ENCODE measurements at regions not wholly inside any gene's neighbourhood (a gene's known extent, or its start where the extent isn't known, plus 50 kb on each side); places are given as distances from the start of the nearest gene placed in this dataset.

- H3K4me3 Mint-ChIP-seq, result no peak overlapping the region
- no peak for DNase-seq
- H3K9me3 ChIP-seq (ENCODE audit: control insufficient read depth in 2 of 2, low read length in 2 of 2), result no peaks in the 10 kb centered on the region
- H3K4me1 Mint-ChIP-seq, result no peaks in the 10 kb centered on the region
- no peak for ATAC-seq (ENCODE audit: low read depth in 2 of 2)
- no peaks in the 10 kb centered on the region for H3K4me1 ChIP-seq (ENCODE audit: control insufficient read depth, insufficient read depth, low read length, poor library complexity, severe bottlenecking)
- no peaks in the 10 kb centered on the region for H3K36me3 Mint-ChIP-seq
- no peak overlapping the region for H3K27ac Mint-ChIP-seq
- H3K27ac ChIP-seq (ENCODE audit: insufficient read depth, low read length, poor library complexity, severe bottlenecking), result no peak overlapping the region
- H3K36me3 ChIP-seq (ENCODE audit: control insufficient read depth, insufficient read depth, low read length), result no peaks in the 10 kb centered on the region
- H3K4me3 ChIP-seq (ENCODE audit: low read depth, low read length), result no peak overlapping the region
- no peaks in the 10 kb centered on the region for H3K27me3 Mint-ChIP-seq
- H3K9me3 Mint-ChIP-seq, result peaks cover 0 to 22% (median 4%) of the 10 kb centered on the region in 7 donors
- H3K27me3 ChIP-seq (ENCODE audit: control insufficient read depth, insufficient read depth, low read length), result no peaks in the 10 kb centered on the region
These were observed 330.3 kb downstream of the CAAP1 start for GRCh38 chr9:26562338-26562737.

GRCh38 chr9:26561928-26562327 lies 330.7 kb downstream of the CAAP1 start:
- DNase-seq (no peak), ATAC-seq (ENCODE audit: low read depth in 2 of 2) (no peak)
- Histone ChIP-seq H3K4me3 (ENCODE audit: low read depth, low read length) (no peak overlapping the region), H3K4me1 (ENCODE audit: control insufficient read depth, insufficient read depth, low read length, poor library complexity, severe bottlenecking) (no peaks in the 10 kb centered on the region), H3K27ac (ENCODE audit: insufficient read depth, low read length, poor library complexity, severe bottlenecking) (no peak overlapping the region), H3K9me3 (ENCODE audit: control insufficient read depth in 2 of 2, low read length in 2 of 2) (no peaks in the 10 kb centered on the region), H3K27me3 (ENCODE audit: control insufficient read depth, insufficient read depth, low read length) (no peaks in the 10 kb centered on the region), H3K36me3 (ENCODE audit: control insufficient read depth, insufficient read depth, low read length) (no peaks in the 10 kb centered on the region)
- no peak overlapping the region for H3K27ac Mint-ChIP-seq
- peaks cover 0 to 24% (median 5%) of the 10 kb centered on the region in 7 donors for H3K9me3 Mint-ChIP-seq
- no peak overlapping the region for H3K4me3 Mint-ChIP-seq
- no peaks in the 10 kb centered on the region for H3K36me3 Mint-ChIP-seq
- H3K27me3 Mint-ChIP-seq, result no peaks in the 10 kb centered on the region
- H3K4me1 Mint-ChIP-seq, result no peaks in the 10 kb centered on the region

- Histone ChIP-seq H3K4me3 (ENCODE audit: low read depth, low read length) (no peak overlapping the region), H3K36me3 (ENCODE audit: control insufficient read depth, insufficient read depth, low read length) (no peaks in the 10 kb centered on the region), H3K27ac (ENCODE audit: insufficient read depth, low read length, poor library complexity, severe bottlenecking) (no peak overlapping the region), H3K9me3 (ENCODE audit: control insufficient read depth in 2 of 2, low read length in 2 of 2) (no peaks in the 10 kb centered on the region), H3K4me1 (ENCODE audit: control insufficient read depth, insufficient read depth, low read length, poor library complexity, severe bottlenecking) (no peaks in the 10 kb centered on the region), H3K27me3 (ENCODE audit: control insufficient read depth, insufficient read depth, low read length) (no peaks in the 10 kb centered on the region)
- Mint-ChIP-seq H3K4me1 (no peaks in the 10 kb centered on the region), H3K36me3 (no peaks in the 10 kb centered on the region), H3K9me3 (peaks cover 0 to 32% (median 3%) of the 10 kb centered on the region in 7 donors), H3K27ac (no peak overlapping the region), H3K27me3 (no peaks in the 10 kb centered on the region), H3K4me3 (no peak overlapping the region)
- no peak for DNase-seq
- ATAC-seq (ENCODE audit: low read depth in 2 of 2), result no peak
These were observed 333.1 kb downstream of the CAAP1 start for GRCh38 chr9:26559506-26559905.

GRCh38 chr9:26551971-26552370 lies 340.6 kb downstream of the CAAP1 start:
- Mint-ChIP-seq H3K27me3 (no peaks in the 10 kb centered on the region), H3K36me3 (no peaks in the 10 kb centered on the region), H3K9me3 (peaks cover 0 to 16% (median 9%) of the 10 kb centered on the region in 7 donors), H3K27ac (no peak overlapping the region), H3K4me3 (no peak overlapping the region), H3K4me1 (no peaks in the 10 kb centered on the region)
- Histone ChIP-seq H3K4me1 (ENCODE audit: control insufficient read depth, insufficient read depth, low read length, poor library complexity, severe bottlenecking) (no peaks in the 10 kb centered on the region), H3K36me3 (ENCODE audit: control insufficient read depth, insufficient read depth, low read length) (no peaks in the 10 kb centered on the region), H3K27me3 (ENCODE audit: control insufficient read depth, insufficient read depth, low read length) (no peaks in the 10 kb centered on the region), H3K9me3 (ENCODE audit: control insufficient read depth in 2 of 2, low read length in 2 of 2) (no peaks in the 10 kb centered on the region), H3K4me3 (ENCODE audit: low read depth, low read length) (no peak overlapping the region), H3K27ac (ENCODE audit: insufficient read depth, low read length, poor library complexity, severe bottlenecking) (no peak overlapping the region)
- no peak for ATAC-seq (ENCODE audit: low read depth in 2 of 2)
- no peak for DNase-seq

GRCh38 chr9:26551451-26551850 lies 341.2 kb downstream of the CAAP1 start:
- H3K27me3 Mint-ChIP-seq, result no peaks in the 10 kb centered on the region
- DNase-seq, result no peak
- no peaks in the 10 kb centered on the region for H3K4me1 Mint-ChIP-seq

GRCh38 chr9:26548781-26549290 lies 343.8 kb downstream of the CAAP1 start:
- Histone ChIP-seq H3K4me3 (ENCODE audit: low read depth, low read length) (no peak overlapping the region), H3K4me1 (ENCODE audit: control insufficient read depth, insufficient read depth, low read length, poor library complexity, severe bottlenecking) (no peaks in the 10 kb centered on the region), H3K36me3 (ENCODE audit: control insufficient read depth, insufficient read depth, low read length) (no peaks in the 10 kb centered on the region), H3K9me3 (ENCODE audit: control insufficient read depth in 2 of 2, low read length in 2 of 2) (no peaks in the 10 kb centered on the region), H3K27ac (ENCODE audit: insufficient read depth, low read length, poor library complexity, severe bottlenecking) (no peak overlapping the region), H3K27me3 (ENCODE audit: control insufficient read depth, insufficient read depth, low read length) (no peaks in the 10 kb centered on the region)
- Mint-ChIP-seq H3K36me3 (no peaks in the 10 kb centered on the region), H3K9me3 (peaks cover 0 to 21% (median 9%) of the 10 kb centered on the region in 7 donors), H3K4me1 (no peaks in the 10 kb centered on the region), H3K27me3 (no peaks in the 10 kb centered on the region), H3K4me3 (no peak overlapping the region), H3K27ac (no peak overlapping the region)
- DNase-seq (no peak), ATAC-seq (ENCODE audit: low read depth in 2 of 2) (no peak)

More at GRCh38 chr9:26551451-26551850, 341.2 kb downstream of the CAAP1 start:
- Mint-ChIP-seq H3K27ac (no peak overlapping the region), H3K4me3 (no peak overlapping the region), H3K36me3 (no peaks in the 10 kb centered on the region), H3K9me3 (peaks cover 0 to 18% (median 9%) of the 10 kb centered on the region in 7 donors)
- Histone ChIP-seq H3K27me3 (ENCODE audit: control insufficient read depth, insufficient read depth, low read length) (no peaks in the 10 kb centered on the region), H3K4me3 (ENCODE audit: low read depth, low read length) (no peak overlapping the region), H3K36me3 (ENCODE audit: control insufficient read depth, insufficient read depth, low read length) (no peaks in the 10 kb centered on the region), H3K27ac (ENCODE audit: insufficient read depth, low read length, poor library complexity, severe bottlenecking) (no peak overlapping the region), H3K9me3 (ENCODE audit: control insufficient read depth in 2 of 2, low read length in 2 of 2) (no peaks in the 10 kb centered on the region), H3K4me1 (ENCODE audit: control insufficient read depth, insufficient read depth, low read length, poor library complexity, severe bottlenecking) (no peaks in the 10 kb centered on the region)
- no peak for ATAC-seq (ENCODE audit: low read depth in 2 of 2)

- Histone ChIP-seq H3K4me3 (ENCODE audit: low read depth, low read length) (no peak overlapping the region), H3K9me3 (ENCODE audit: control insufficient read depth in 2 of 2, low read length in 2 of 2) (no peaks in the 10 kb centered on the region), H3K4me1 (ENCODE audit: control insufficient read depth, insufficient read depth, low read length, poor library complexity, severe bottlenecking) (no peaks in the 10 kb centered on the region), H3K36me3 (ENCODE audit: control insufficient read depth, insufficient read depth, low read length) (no peaks in the 10 kb centered on the region), H3K27me3 (ENCODE audit: control insufficient read depth, insufficient read depth, low read length) (no peaks in the 10 kb centered on the region), H3K27ac (ENCODE audit: insufficient read depth, low read length, poor library complexity, severe bottlenecking) (no peak overlapping the region)
- H3K9me3 Mint-ChIP-seq, result peaks cover 2 to 30% (median 9%) of the 10 kb centered on the region in 7 donors
- ATAC-seq (ENCODE audit: low read depth in 2 of 2) (no peak), DNase-seq (no peak)
- H3K4me3 Mint-ChIP-seq, result no peak overlapping the region
- no peaks in the 10 kb centered on the region for H3K36me3 Mint-ChIP-seq
- H3K27me3 Mint-ChIP-seq, result no peaks in the 10 kb centered on the region
- H3K27ac Mint-ChIP-seq, result no peak overlapping the region
- no peaks in the 10 kb centered on the region for H3K4me1 Mint-ChIP-seq
These were observed 352.6 kb downstream of the CAAP1 start for GRCh38 chr9:26539867-26540493.

GRCh38 chr9:26537211-26537610 lies 355.4 kb downstream of the CAAP1 start:
- no peak overlapping the region for H3K4me3 Mint-ChIP-seq
- Histone ChIP-seq H3K4me3 (ENCODE audit: low read depth, low read length) (no peak overlapping the region), H3K27ac (ENCODE audit: insufficient read depth, low read length, poor library complexity, severe bottlenecking) (no peak overlapping the region), H3K4me1 (ENCODE audit: control insufficient read depth, insufficient read depth, low read length, poor library complexity, severe bottlenecking) (no peaks in the 10 kb centered on the region), H3K36me3 (ENCODE audit: control insufficient read depth, insufficient read depth, low read length) (no peaks in the 10 kb centered on the region), H3K9me3 (ENCODE audit: control insufficient read depth in 2 of 2, low read length in 2 of 2) (no peaks in the 10 kb centered on the region), H3K27me3 (ENCODE audit: control insufficient read depth, insufficient read depth, low read length) (no peaks in the 10 kb centered on the region)
- H3K36me3 Mint-ChIP-seq, result no peaks in the 10 kb centered on the region
- peaks cover 0 to 25% (median 7%) of the 10 kb centered on the region in 7 donors for H3K9me3 Mint-ChIP-seq
- no peak for DNase-seq
- no peak overlapping the region for H3K27ac Mint-ChIP-seq
- no peaks in the 10 kb centered on the region for H3K4me1 Mint-ChIP-seq
- ATAC-seq (ENCODE audit: low read depth in 2 of 2), result no peak
- H3K27me3 Mint-ChIP-seq, result no peaks in the 10 kb centered on the region
